Naive thymus-derived CD8-positive, alpha-beta T cell (primary cell): ENCODE measurements at regions not wholly inside any gene's neighbourhood (a gene's known extent, or its start where the extent isn't known, plus 50 kb on each side); places are given as distances from the start of the nearest gene placed in this dataset.
A peak's percentile ranks its signal among the peaks of the same experiment; 100 is the strongest.

Source experiments
- ATAC-seq, 2 donors: fragments of 150-1000 bp; cut with Tn5 transposase in 1 of 2; sonication (Bioruptor Pico), chemical (Tn5 transposase) in 1 of 2; 1 replicate in 1 of 2; 2 replicates in 1 of 2; pipeline ENCODE4 v1.10.0; 2021; ENCODE audit warnings: mild to moderate bottlenecking in 2 of 2, moderate library complexity in 2 of 2
- POLR2A ChIA-PET: fragments of 350-600 bp; sonication (Branson Sonifier 250); formaldehyde crosslinking; loops from one replicate; lab custom pipeline; 2021; ENCODE audit warnings: antibody characterized with exemption; lab: Charles Lee
- DNase-seq, 10 donors: peaks; one replicate each; pipeline versions ENCODE4 v3.0.0 to v3.0.0-alpha.2; 2020 to 2022
- H3K27ac Mint-ChIP-seq, 10 donors: one replicate each; pipeline ENCODE4 v1.8.0; 2020 to 2022; ENCODE audit warnings: mild to moderate bottlenecking in 10 of 10, mixed read lengths in 10 of 10, moderate library complexity in 4 of 10, inconsistent platforms in 1 of 10
- H3K27me3 Mint-ChIP-seq, 5 donors: one replicate each; pipeline ENCODE4 v1.8.0; 2021 to 2022; ENCODE audit warnings: mixed read lengths in 5 of 5
- H3K36me3 Mint-ChIP-seq, 3 donors: one replicate each; pipeline ENCODE4 v1.8.0; 2020 to 2022; ENCODE audit warnings: mixed read lengths in 3 of 3, mild to moderate bottlenecking in 2 of 3, inconsistent platforms in 1 of 3
- H3K4me1 Mint-ChIP-seq, 4 donors: one replicate each; pipeline ENCODE4 v1.8.0; 2021 to 2022; ENCODE audit warnings: mixed read lengths in 4 of 4
- H3K4me3 Mint-ChIP-seq, 10 donors: one replicate each; pipeline ENCODE4 v1.8.0; 2020 to 2022; ENCODE audit warnings: mild to moderate bottlenecking in 10 of 10, mixed read lengths in 10 of 10, moderate library complexity in 6 of 10, inconsistent platforms in 1 of 10
- H3K9me3 Mint-ChIP-seq, 9 donors: one replicate each; pipeline ENCODE4 v1.8.0; 2020 to 2022; ENCODE audit warnings: mixed read lengths in 9 of 9, mild to moderate bottlenecking in 3 of 9, inconsistent platforms in 1 of 9, moderate library complexity in 1 of 9

GRCh38 chr6:2524090-2524489, 226.6 kb downstream of the MYLK4 start:
- Mint-ChIP-seq H3K27ac (no peak overlapping the region), H3K4me3 (no peak overlapping the region), H3K27me3 (peaks cover 17 to 51% (median 26%) of the 10 kb centered on the region in 5 donors), H3K9me3 (peaks cover 0 to 51% (median 28%) of the 10 kb centered on the region in 9 donors), H3K4me1 (peaks cover 10 to 13% (median 11%) of the 10 kb centered on the region in 4 donors), H3K36me3 (peaks cover 2 to 34% (median 6%) of the 10 kb centered on the region in 3 donors)
- POLR2A ChIA-PET = no interaction called here
- ATAC-seq (no peak), DNase-seq (no peak)

GRCh38 chr6:2523061-2523460, 227.7 kb downstream of the MYLK4 start:
- Mint-ChIP-seq H3K9me3 (peaks cover 0 to 60% (median 35%) of the 10 kb centered on the region in 9 donors), H3K4me1 (peaks cover 10 to 13% (median 11%) of the 10 kb centered on the region in 4 donors), H3K4me3 (no peak overlapping the region), H3K27me3 (peaks cover 22 to 46% (median 28%) of the 10 kb centered on the region in 5 donors), H3K36me3 (peaks cover 2 to 44% (median 9%) of the 10 kb centered on the region in 3 donors), H3K27ac (peak overlapping the region in 1 of 10 donors; percentile 1)
- POLR2A ChIA-PET = no interaction called here
- no peak for DNase-seq
- no peak for ATAC-seq

GRCh38 chr6:2522521-2522920, 228.2 kb downstream of the MYLK4 start:
- ATAC-seq = no peak
- no peak for DNase-seq

GRCh38 chr6:2517855-2518473, 232.8 kb downstream of the MYLK4 start:
- POLR2A ChIA-PET = no interaction called here
- H3K36me3 Mint-ChIP-seq = peaks cover under 1 to 29% (median 6%) of the 10 kb centered on the region in 3 donors
- peaks cover 10 to 11% (median 10%) of the 10 kb centered on the region in 4 donors for H3K4me1 Mint-ChIP-seq
- DNase-seq (no peak), ATAC-seq (no peak)
- peaks cover 0 to 34% (median 18%) of the 10 kb centered on the region in 9 donors for H3K9me3 Mint-ChIP-seq
- H3K27me3 Mint-ChIP-seq = peaks cover 20 to 44% (median 21%) of the 10 kb centered on the region in 5 donors
- no peak overlapping the region for H3K4me3 Mint-ChIP-seq
- no peak overlapping the region for H3K27ac Mint-ChIP-seq

More at GRCh38 chr6:2522521-2522920, 228.2 kb downstream of the MYLK4 start:
- Mint-ChIP-seq H3K27me3 (peaks cover 18 to 41% (median 23%) of the 10 kb centered on the region in 5 donors), H3K36me3 (peaks cover 2 to 45% (median 9%) of the 10 kb centered on the region in 3 donors), H3K27ac (no peak overlapping the region), H3K9me3 (peaks cover 0 to 61% (median 35%) of the 10 kb centered on the region in 9 donors), H3K4me3 (no peak overlapping the region), H3K4me1 (peaks cover 10 to 13% (median 11%) of the 10 kb centered on the region in 4 donors)
- POLR2A ChIA-PET = no interaction called here

GRCh38 chr6:2517401-2517800, 233.3 kb downstream of the MYLK4 start:
- H3K4me3 Mint-ChIP-seq = no peak overlapping the region
- ATAC-seq (no peak), DNase-seq (no peak)
- H3K27me3 Mint-ChIP-seq = peaks cover 15 to 39% (median 19%) of the 10 kb centered on the region in 5 donors
- peaks cover 0 to 29% (median 18%) of the 10 kb centered on the region in 9 donors for H3K9me3 Mint-ChIP-seq
- peaks cover 0 to 24% (median 6%) of the 10 kb centered on the region in 3 donors for H3K36me3 Mint-ChIP-seq
- peaks cover 4 to 5% (median 4%) of the 10 kb centered on the region in 4 donors for H3K4me1 Mint-ChIP-seq
- H3K27ac Mint-ChIP-seq = no peak overlapping the region
- POLR2A ChIA-PET = no interaction called here

GRCh38 chr6:2516059-2516458, 234.7 kb downstream of the MYLK4 start:
- H3K36me3 Mint-ChIP-seq = peaks cover 0 to 24% (median 6%) of the 10 kb centered on the region in 3 donors
- H3K27me3 Mint-ChIP-seq = peaks cover 14 to 40% (median 19%) of the 10 kb centered on the region in 5 donors
- no peak overlapping the region for H3K27ac Mint-ChIP-seq
- peaks cover 0 to 28% (median 14%) of the 10 kb centered on the region in 9 donors for H3K9me3 Mint-ChIP-seq
- POLR2A ChIA-PET = no interaction called here
- no peaks in the 10 kb centered on the region for H3K4me1 Mint-ChIP-seq
- no peak overlapping the region for H3K4me3 Mint-ChIP-seq
- ATAC-seq = no peak
- no peak for DNase-seq

- H3K4me3 Mint-ChIP-seq = no peak overlapping the region
- H3K4me1 Mint-ChIP-seq = no peaks in the 10 kb centered on the region
- H3K9me3 Mint-ChIP-seq = peaks cover 0 to 18% (median 8%) of the 10 kb centered on the region in 9 donors
- no peak overlapping the region for H3K27ac Mint-ChIP-seq
- peaks cover 0 to 17% (median 2%) of the 10 kb centered on the region in 3 donors for H3K36me3 Mint-ChIP-seq
- POLR2A ChIA-PET = no interaction called here
- peaks cover 13 to 38% (median 20%) of the 10 kb centered on the region in 5 donors for H3K27me3 Mint-ChIP-seq
- ATAC-seq (no peak), DNase-seq (no peak)
Measured at GRCh38 chr6:2514965-2515543, 235.7 kb downstream of the MYLK4 start.

- Mint-ChIP-seq H3K4me1 (no peaks in the 10 kb centered on the region), H3K4me3 (no peak overlapping the region), H3K36me3 (no peaks in the 10 kb centered on the region), H3K9me3 (no peaks in the 10 kb centered on the region), H3K27me3 (peaks cover 20 to 54% (median 31%) of the 10 kb centered on the region in 5 donors), H3K27ac (no peak overlapping the region)
- ATAC-seq = no peak
- no peak for DNase-seq
- POLR2A ChIA-PET = no interaction called here
Measured at GRCh38 chr6:2512802-2513201, 237.9 kb downstream of the MYLK4 start.

GRCh38 chr6:2510316-2510715, 240.4 kb downstream of the MYLK4 start:
- Mint-ChIP-seq H3K36me3 (no peaks in the 10 kb centered on the region), H3K27me3 (peaks cover 32 to 77% (median 50%) of the 10 kb centered on the region in 5 donors), H3K4me1 (peaks cover 0 to 1% (median 0%) of the 10 kb centered on the region in 4 donors), H3K27ac (no peak overlapping the region), H3K4me3 (no peak overlapping the region), H3K9me3 (no peaks in the 10 kb centered on the region)
- POLR2A ChIA-PET = no interaction called here
- DNase-seq (no peak), ATAC-seq (no peak)

- ATAC-seq = no peak
- no peak overlapping the region for H3K4me3 Mint-ChIP-seq
- POLR2A ChIA-PET = no interaction called here
- H3K36me3 Mint-ChIP-seq = no peaks in the 10 kb centered on the region
- H3K4me1 Mint-ChIP-seq = peaks cover 0 to 1% (median 0%) of the 10 kb centered on the region in 4 donors
- no peak for DNase-seq
- H3K27me3 Mint-ChIP-seq = peaks cover 34 to 73% (median 50%) of the 10 kb centered on the region in 5 donors
- H3K9me3 Mint-ChIP-seq = no peaks in the 10 kb centered on the region
- H3K27ac Mint-ChIP-seq = no peak overlapping the region
Measured at GRCh38 chr6:2509711-2510110, 241.0 kb downstream of the MYLK4 start.

- no peak overlapping the region for H3K4me3 Mint-ChIP-seq
Measured at GRCh38 chr6:2508071-2508470, 242.7 kb downstream of the MYLK4 start.

GRCh38 chr6:2507521-2508037, 243.1 kb downstream of the MYLK4 start:
- peaks cover 0 to 1% (median 0%) of the 10 kb centered on the region in 4 donors for H3K4me1 Mint-ChIP-seq
- DNase-seq (no peak), ATAC-seq (no peak)
- H3K9me3 Mint-ChIP-seq = no peaks in the 10 kb centered on the region
- POLR2A ChIA-PET = no interaction called here
- H3K4me3 Mint-ChIP-seq = no peak overlapping the region
- H3K27ac Mint-ChIP-seq = no peak overlapping the region
- H3K36me3 Mint-ChIP-seq = no peaks in the 10 kb centered on the region
- H3K27me3 Mint-ChIP-seq = peaks cover 30 to 65% (median 40%) of the 10 kb centered on the region in 5 donors

More at GRCh38 chr6:2508071-2508470, 242.7 kb downstream of the MYLK4 start:
- H3K36me3 Mint-ChIP-seq = no peaks in the 10 kb centered on the region
- ATAC-seq (no peak), DNase-seq (no peak)
- H3K9me3 Mint-ChIP-seq = no peaks in the 10 kb centered on the region
- POLR2A ChIA-PET = no interaction called here
- no peak overlapping the region for H3K27ac Mint-ChIP-seq
- peaks cover 0 to 1% (median 0%) of the 10 kb centered on the region in 4 donors for H3K4me1 Mint-ChIP-seq
- H3K27me3 Mint-ChIP-seq = peaks cover 30 to 60% (median 40%) of the 10 kb centered on the region in 5 donors

- ATAC-seq (no peak), DNase-seq (no peak)
- Mint-ChIP-seq H3K4me1 (peaks cover 0 to 1% (median 0%) of the 10 kb centered on the region in 4 donors), H3K36me3 (no peaks in the 10 kb centered on the region), H3K4me3 (no peak overlapping the region), H3K27ac (no peak overlapping the region), H3K9me3 (no peaks in the 10 kb centered on the region), H3K27me3 (peaks cover 30 to 70% (median 45%) of the 10 kb centered on the region in 5 donors)
- POLR2A ChIA-PET = no interaction called here
Measured at GRCh38 chr6:2507016-2507415, 243.7 kb downstream of the MYLK4 start.
